DMS53 treated with DMSO at 0.1 percent for 48 hours (cell line): ENCODE measurements at regions not wholly inside any gene's neighbourhood (a gene's known extent, or its start where the extent isn't known, plus 50 kb on each side); places are given as distances from the start of the nearest gene placed in this dataset.

Experiments used
- DNase-seq: peaks from one replicate; lab custom pipeline; 2025; ENCODE audit not compliant: unreplicated experiment; lab: John Stamatoyannopoulos, UW

DNA sequence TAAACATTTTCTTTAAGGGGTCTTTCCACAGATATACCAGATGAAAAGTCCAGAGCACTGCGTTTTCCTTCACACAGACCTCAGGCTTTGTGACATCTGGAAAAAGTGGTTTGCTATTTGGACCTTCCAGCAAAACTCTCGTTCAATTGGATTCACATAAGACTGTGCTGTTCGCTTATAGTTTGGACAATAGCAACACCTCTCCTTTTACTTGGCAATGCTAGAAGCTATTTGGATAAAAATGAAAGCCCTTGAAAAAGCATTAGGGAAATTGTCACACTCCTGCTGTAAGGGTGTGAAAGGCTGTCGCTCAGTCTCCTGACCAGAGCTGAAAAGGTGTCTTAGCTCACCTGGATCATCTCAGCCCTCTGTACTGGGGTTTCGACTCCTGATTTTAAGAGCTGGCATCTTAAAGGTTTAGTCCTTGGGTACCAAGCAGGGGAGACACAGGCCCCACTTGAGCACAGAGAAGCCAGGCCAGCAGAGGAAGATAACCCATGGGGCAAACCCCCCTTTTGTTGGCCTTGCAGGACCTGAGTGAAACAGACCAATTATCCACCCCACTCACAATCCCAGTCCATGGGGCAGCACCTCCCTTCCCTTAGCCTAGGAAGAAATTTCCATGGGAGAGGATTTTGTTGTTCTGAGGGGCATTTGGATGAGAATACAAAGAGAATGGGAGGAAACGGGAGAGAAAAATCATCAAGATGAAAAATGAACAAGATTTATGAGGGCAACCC, 257.6 kb downstream of the DLEU7 start:
- DNase-seq, result no peak

DNA sequence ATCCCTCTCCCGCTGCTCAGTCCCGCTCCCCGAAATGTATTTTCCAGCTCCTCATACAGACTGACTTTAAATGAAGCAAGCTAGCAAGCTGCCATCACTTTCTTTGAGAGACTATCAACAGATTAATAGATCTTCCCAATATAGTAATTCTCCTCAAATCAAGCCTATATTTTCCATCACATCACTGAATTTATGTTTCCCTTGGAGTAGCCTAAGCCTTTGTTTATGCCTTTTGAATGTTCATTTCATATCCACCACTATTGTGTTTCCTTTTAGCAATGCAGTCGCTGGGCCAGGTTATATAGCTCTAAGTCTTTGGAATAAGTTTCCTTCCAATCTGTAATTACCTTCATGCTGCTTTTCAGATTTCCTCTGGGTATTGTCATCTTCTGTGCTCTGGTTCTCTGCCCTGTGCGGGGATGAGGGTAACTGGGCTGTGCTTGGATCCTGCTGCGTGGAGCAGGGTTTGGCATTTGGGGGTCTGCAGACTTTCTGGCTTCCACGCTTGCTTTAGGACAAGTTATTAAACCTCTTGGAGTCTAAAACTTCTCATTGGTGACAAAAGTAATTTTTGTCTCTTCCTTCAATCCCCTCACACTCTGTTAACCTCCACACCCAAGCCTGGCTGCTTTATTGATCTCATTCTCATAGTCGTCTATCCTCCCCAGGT, 256.9 kb downstream of the DLEU7 start:
- DNase-seq, result no peak

DNA sequence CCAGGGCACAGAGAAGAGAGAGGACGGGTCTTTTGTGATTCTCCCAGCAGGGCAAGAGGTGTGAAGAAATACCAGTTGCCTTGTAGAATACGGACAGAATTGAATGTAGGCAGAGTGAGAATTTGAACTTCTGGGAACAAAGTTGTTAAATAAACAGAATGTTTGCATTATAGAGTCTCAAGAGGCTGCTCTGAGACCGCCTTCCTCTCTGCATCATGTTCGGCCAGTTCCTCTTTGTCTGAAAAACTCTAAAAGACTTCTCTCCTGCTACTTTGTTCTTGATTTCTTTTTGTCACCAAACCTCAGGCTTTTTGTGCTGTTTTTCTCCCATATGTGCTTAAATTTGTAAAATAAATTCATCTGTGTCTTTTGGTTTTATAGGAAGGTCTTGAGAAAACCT, 256.4 kb downstream of the DLEU7 start:
- DNase-seq, result no peak

DNA sequence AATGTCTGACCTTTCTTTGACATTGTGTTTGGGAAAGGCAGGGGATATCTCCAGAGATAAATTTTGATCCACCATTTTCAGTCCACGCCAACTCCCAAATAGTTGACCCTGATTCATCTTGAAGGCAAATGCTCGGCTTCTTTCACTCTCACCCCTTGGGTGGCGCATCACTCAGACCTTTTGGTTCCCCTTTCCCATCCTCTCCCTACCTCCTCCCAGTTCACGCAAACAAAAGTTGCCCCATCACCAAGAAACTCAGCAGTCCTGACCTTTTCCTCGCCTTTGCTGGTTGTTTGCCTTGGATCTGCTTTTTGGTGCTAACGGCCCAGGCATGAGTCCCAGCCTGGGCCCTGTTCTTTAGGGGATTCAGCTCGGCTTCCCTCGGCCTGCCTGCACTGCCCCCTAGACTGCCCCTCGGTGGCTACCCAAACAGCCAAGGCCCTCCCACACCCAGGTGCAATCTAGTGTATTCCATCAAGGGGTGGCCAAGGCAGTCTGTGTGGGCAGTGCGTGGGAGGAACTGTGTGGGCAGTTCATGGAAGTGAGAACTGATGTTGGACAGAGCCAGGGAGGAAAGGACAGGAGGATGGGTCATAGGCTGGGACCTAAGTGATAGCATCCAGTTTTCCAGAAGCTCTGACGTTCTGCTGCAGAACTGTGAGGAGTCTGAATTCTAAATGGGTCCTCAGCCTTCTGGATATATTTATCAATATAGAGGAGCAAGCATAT, 255.7 kb downstream of the DLEU7 start:
- no peak for DNase-seq

DNA sequence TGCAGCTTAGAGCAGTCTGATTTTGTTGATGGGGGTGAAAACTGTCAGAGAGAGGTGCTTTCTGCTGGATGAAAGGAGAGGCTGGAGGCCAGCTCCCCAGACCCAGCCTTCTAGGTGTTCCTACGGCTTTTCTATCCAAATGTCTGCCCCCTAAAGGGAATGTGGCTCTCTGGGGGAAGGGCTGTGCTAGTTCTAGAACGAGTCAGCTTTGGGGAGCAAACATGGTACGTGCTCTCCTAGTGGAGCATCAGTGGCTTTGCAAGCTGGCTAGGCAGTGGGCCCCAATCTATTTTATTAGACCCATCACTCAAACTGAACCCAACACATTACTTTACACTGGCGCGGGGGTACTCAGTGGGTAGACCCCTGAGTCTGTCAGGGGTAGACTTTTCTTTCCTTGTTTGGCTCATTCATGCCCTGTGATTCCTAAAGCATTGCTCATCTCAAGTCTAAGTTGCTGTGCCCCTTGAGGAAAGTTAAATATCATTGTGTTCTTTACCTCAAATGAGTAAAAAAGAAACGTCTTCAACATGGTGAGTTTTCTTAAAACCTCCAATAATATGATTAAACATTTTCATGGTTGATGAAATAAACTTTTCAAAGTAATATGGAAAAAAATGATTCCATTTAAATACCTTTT, 254.9 kb downstream of the DLEU7 start:
- DNase-seq, result no peak

DNA sequence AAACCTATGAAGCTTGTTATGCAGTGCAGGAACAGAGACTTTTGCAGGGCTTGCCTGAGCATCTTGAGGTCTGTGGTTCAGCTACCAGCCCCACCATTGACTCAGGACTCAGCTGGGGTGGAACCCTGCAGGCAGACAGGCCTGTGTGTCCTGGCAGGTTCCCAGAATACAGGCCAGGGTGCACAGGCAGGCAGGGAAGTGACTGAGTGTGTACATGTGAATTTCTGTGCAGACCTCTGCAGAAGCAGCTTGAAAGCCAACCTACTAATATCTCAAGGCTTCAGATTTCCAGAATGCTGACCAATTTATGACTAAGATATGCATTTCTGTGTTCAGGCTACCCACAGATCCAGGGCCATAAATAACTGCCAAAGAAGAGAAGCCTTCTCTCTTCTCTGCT, 254.4 kb downstream of the DLEU7 start:
- DNase-seq, result no peak

DNA sequence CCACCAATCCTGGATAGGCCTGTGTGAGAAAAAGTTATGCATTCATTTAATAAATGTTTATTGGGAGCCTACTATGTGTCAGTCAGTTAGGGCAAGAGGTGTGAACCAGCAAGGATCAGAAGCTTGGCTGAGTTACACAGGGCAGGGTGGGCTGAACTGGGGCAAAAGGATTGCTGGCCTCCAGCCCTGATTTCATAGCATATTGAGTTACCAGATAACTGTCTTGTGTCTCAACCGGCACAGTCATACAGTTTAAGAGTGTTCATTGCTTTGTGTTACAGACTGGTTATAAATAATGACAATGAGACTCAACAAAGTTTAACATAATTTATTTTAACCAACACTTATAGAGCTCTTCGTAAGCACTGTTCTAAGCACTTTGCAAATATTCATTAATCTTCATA, 253.8 kb downstream of the DLEU7 start:
- no peak for DNase-seq

DNA sequence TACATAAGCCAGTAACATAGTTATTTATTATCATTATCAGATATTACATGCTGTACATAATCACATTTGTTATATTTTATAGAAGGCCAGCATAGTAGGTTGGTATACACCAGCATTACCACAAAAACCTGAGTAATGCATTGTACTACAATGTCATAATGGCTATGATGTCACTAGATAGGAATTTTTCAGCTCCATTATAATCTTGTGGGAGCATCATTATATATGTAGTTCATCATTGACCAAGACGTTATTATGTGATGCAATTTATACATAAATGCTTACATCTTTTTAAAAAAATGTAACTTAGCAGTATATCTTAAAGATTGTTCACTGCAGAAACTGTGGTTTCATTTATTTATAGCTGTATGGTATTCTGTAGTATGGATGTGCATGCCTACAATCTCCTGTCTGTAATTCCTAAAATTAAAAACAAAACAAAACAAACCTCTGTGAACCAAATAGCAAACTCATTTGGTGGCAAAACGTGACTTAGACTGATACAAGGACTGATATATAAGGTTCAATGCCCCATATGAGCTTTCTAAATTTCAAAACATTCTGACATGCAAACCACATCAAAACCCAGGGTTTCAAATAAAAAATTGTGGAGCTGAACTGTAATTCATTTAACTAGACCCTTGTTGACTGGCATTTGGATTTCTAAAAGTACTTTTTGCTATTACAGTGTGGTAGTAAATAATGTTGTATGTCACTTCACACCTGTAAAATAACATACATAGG, 250.9 kb downstream of the DLEU7 start:
- DNase-seq, result no peak

DNA sequence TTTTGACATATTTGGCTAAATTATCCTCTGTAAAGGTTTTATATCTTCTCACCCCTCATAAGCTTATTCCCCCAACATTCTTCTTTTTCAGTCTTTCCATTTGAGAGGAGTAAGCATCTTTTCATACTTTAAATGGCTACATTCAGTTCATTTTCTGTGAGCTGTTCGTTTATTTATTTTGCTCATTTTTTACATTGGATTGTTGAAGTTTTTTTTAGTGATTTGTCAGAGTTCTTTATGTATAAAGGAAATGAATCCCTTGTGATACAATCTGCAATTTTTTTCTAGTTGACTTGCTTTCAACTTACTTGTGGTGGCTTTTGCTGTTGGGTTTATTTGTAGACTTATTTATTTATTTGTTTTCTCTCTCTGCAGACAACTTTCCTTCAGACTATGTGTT, 250.3 kb downstream of the DLEU7 start:
- DNase-seq, result no peak

DNA sequence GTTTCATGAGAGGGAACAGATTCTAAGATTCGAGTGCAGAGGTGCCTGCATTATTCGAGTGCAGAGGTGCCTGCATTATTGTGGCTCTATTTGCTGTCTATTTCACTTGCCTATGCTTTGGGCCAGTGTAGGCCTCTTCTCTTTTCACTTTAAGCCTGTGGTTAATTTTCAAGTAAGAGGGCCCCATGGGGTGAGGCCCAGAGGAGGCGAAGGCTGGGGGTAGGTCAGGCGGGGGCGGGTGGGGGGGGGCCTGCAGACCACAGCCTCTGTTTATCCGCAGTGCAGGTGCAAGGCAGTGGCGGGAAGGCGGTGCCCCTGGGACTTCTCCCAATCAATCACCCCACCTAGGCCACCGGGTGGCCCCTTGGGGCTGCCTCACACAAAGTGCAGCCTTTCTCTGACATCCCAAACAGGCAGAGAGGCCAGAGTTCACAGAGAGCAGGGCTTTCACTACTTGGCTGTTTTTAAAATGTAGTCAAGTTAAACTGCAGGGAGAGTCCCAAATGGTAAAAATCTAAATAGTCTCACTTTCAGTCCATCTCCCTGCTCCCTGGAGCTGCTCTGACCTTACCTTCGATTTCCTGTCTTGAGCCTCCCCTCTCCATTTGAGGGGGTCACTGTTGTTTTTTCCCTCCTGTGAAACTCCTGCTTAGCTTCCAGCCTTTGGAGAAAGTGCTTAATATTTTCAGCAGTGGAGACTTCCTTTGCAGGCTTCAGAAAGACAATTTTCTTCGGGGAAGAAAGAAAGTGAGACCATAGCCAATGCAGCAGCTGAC, 249.0 kb downstream of the DLEU7 start:
- no peak for DNase-seq

DNA sequence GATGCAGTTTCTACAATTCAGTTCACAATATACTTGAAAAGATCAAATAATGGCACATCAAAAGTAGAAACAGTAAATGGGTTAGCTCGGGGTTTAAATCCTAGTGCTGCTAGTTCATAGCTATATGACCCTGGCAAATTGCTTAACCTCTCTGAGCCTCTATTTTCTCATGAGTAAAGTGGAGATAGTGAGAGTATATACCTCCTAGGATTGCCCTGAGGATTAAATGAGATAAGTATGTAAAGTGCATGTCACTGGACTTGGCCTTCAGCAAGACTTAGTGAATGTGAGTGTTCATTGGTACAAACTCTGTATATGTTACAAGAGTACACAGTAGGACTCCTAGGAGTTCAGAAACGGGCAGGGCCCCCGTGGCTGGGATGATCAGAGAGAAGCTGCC, 248.3 kb downstream of the DLEU7 start:
- no peak for DNase-seq

DNA sequence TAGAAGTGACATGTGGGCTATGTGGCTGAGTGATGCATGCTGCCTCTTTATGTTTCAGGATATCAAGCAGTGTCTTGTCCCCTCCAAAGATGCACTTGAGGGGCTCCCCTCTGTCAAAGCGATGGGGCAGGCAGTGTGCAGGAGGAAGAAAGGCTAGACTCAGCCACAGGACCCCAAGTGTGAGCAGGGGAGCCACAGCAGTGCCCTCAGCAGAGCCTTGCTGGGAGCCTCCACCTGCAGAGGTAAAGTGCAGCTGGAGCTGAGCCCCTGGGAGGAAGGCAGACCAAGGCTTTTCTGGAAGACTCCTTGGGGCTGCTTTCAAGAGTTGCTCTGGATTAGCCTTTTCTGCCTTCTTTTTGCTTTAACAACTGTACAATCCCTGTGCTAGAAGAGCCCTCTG, 247.3 kb downstream of the DLEU7 start:
- DNase-seq, result no peak

DNA sequence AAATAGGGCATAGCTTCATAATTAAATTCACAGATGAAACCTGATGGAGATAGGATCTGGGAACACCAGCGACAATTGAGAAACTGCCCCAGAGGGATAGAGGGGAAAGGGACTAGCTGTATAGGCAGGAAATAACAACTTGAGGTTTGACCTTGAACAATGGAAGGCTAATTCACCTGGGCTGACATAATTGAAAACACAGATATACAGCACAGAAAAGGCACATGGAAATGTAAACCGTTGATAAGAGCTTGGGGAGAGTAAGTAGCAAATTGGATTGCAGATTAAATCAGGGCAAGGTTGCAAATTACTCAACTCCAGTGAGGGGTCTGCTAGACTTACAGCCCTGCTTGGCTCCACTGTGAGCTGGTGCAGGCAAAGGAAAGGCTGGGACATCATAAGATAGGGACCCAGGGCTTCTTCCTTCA, 246.7 kb downstream of the DLEU7 start:
- DNase-seq, result no peak

DNA sequence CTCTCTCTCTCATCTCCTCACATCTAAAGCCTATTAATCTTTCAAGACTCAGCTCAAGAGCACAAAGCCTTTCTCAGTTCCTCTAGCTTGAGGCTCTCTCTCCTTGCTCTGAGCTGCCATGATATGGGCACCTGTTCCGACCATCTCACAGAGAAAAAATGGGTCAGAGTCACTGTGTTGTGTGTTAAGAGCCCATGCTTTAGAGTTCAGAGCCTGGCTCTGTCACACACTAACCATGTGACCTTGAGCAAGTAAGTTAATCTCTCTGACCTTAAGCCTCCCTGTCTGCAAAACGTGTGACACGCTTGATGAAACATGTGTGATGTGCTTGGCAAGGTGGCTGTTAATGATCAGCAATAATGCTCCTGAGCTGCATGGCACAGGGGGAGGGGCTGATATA, 245.2 kb downstream of the DLEU7 start:
- DNase-seq, result no peak

DNA sequence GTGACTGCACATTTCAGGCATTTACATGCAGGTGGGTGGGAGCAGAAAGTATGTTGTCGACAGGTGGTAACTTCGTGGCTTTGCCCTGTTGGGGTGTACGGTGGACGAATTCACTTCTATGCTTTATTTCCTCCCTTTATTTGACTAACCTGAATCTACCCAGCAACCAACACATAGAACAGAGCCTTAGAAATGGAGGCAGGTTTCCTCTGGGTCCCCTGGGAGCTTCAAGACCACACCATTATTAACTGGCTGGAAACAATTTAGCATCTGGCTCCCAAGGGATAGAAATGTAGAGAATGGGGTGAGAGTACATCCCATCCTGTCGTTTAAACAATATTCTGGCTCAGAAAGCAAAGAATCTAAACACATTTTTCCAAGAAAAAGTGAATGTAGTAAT, 244.4 kb downstream of the DLEU7 start:
- DNase-seq, result no peak

DNA sequence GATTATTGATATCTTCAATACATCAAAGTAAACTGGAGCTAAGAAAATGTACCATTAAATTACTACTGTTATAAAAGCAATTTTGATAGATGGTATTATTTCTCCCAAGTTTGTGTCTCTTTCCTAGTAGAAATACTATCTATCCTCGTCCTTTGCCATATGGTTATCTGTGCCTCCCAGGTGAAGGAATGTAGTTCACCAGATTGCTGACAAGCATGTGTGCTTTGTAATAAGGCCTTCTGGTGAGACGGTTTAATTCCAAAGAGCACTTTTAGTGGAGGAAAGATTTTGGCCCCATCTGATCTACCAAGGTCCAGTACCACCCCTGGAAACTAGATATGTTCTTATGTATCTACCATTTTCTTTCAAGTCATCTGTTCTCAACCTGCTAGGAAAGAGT, 243.6 kb downstream of the DLEU7 start:
- no peak for DNase-seq

DNA sequence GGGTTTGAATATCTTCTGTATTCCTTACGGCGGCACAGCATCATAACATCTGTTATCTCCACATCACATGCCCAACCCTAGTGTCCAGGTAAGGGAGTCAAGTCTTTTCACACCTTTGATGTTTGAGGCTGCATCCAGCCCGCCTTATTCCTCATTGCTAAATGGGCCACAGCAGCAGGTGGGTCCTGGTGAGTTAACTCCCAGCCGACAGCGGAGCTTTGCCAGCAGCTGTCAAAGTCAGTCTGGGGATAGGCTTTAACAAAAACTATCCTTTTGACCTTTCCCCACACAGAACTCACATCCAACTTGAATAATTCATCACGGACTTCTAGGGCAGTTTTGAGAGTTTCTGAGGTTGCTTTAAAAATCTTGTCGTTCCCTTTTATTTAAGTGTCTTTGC, 235.1 kb downstream of the DLEU7 start:
- DNase-seq, result no peak

DNA sequence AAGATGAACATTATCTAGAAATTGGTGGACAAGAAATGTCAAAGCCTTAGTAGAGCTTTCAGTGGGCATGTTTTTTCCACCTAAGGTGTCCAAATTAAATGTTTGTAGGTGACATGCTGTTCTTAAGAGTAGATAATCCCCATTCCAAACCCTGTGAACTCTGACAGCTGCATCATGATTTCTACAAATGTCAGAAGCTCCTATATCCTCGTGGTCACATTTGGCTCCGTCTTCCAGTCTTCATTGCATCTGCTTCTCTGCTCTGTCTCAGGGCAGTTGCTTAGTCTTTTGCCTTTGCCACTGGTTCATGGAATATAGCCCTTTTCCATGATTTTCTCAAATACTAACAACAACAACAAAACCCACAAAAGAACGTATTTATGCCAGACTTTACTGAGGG, 234.5 kb downstream of the DLEU7 start:
- DNase-seq, result no peak

DNA sequence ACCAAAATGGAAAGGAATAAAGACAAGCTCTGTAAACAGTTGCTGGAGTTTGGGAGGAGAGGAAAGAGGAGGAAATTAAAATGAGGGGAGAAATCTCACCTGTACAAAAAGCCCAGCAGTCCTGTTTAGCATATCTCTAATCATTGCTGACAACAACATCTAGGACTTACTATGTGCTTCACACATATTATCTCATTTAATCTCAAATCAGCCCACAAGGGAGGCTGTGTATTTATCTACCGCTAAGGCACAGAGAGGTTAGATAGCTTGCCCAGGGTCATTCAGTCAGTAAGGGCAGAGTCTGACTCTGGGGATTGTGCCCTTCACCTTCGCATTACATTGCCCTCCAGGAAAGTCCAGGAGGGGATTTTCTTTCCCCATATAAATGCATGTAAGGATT, 233.3 kb downstream of the DLEU7 start:
- no peak for DNase-seq

DNA sequence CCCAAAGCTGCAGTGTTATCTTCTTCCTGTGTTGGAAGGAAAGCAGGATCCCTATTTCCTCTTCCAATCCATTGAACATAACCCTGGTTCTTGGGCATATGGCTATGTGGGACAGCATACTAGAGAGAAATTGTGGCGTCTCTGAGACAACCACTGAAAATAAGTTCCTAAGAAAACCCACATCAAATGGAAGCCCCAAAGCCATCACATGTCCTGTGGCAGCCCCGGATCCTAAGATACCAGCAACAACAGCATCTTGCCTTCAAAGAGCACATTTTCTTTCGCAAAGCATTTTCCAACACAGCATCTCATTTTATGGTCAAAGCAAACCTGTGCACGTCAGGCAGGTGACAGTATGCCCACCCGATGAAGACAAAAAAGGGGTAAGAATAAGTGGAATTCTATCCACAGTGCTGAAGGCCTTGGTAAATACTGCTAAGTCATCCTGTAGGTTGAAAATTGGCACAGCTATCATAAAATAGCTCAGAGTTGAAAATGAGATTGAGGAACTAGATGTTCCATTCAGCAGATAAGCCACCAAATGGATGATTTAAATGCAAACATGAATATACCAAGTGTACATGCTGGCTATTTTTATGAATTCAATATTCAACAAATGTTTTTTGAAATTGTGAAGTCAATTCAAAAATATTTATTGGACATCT, 232.2 kb downstream of the DLEU7 start:
- no peak for DNase-seq
